OCI-LY3 (cell line): ENCODE measurements at regions not wholly inside any gene's neighbourhood (a gene's known extent, or its start where the extent isn't known, plus 50 kb on each side); places are given as distances from the start of the nearest gene placed in this dataset.
A peak's percentile ranks its signal among the peaks of the same experiment; 100 is the strongest.

Experiments used
- H2AFZ ChIP-seq: fragments of 200-600, 300-600 bp; shearing (Covaris generic); 2 replicates; pipeline ENCODE4 v1.6.0; 2014; ENCODE audit warnings: antibody characterized with exemption, low read depth, low read length
- H3K27ac ChIP-seq: fragments of 200-600, 300-600 bp; sonication (generic); 2 replicates; pipeline ENCODE4 v1.5.1; 2014; ENCODE audit warnings: mild to moderate bottlenecking, low read length, moderate library complexity, mixed read lengths
- H3K27me3 ChIP-seq: fragments of 200-600, 300-600 bp; sonication (generic); 2 replicates; pipeline ENCODE4 v1.6.1; 2014; ENCODE audit warnings: low read depth, low read length, mixed read lengths
- H3K36me3 ChIP-seq: fragments of 200-600, 300-600 bp; sonication (generic); replicated peaks from 2 replicates; pipeline ENCODE3; 2014; ENCODE audit warnings: low read depth, low read length, mixed read lengths
- H3K4me1 ChIP-seq: fragments of 300-600, 200-600 bp; sonication (generic); 2 replicates; pipeline ENCODE4 v1.6.1; 2014; ENCODE audit warnings: low read length, mixed read lengths
- H3K4me2 ChIP-seq: fragments of 200-600, 300-600 bp; sonication (generic); 2 replicates; pipeline ENCODE4 v1.6.1; 2014; ENCODE audit warnings: low read length, mixed read lengths
- H3K4me3 ChIP-seq: fragments of 300-600, 200-600 bp; sonication (generic); 2 replicates; pipeline ENCODE4 v1.5.1; 2014; ENCODE audit warnings: antibody characterized with exemption, mild to moderate bottlenecking, low read length, moderate library complexity
- H3K79me2 ChIP-seq: fragments of 300-600, 200-600 bp; shearing (Covaris generic); 2 replicates; pipeline ENCODE4 v1.6.1; 2014; ENCODE audit warnings: mild to moderate bottlenecking, low read length, mixed read lengths
- H3K9ac ChIP-seq: fragments of 300-600, 200-600 bp; shearing (Covaris generic); 2 replicates; pipeline ENCODE4 v1.6.0; 2014; ENCODE audit warnings: mild to moderate bottlenecking, low read length, moderate library complexity
- H3K9me3 ChIP-seq: fragments of 200-600, 300-600 bp; shearing (Covaris generic); 2 replicates; pipeline ENCODE4 v1.6.1; 2014; ENCODE audit warnings: low read length, mixed read lengths; ENCODE audit not compliant: insufficient read depth
- H4K20me1 ChIP-seq: fragments of 200-600, 300-600 bp; sonication (generic); 2 replicates; pipeline ENCODE4 v1.6.1; 2016; ENCODE audit warnings: low read length, mixed read lengths; ENCODE audit not compliant: insufficient read depth
- CTCF ChIP-seq: fragments of 200-600, 300-600 bp; sonication (generic); IDR thresholded peaks from 2 replicates; pipeline ENCODE4 v1.5.1; 2014; ENCODE audit warnings: antibody characterized with exemption, low read length, low read depth
- EZH2phosphoT487 ChIP-seq: fragments of 200-600 bp; shearing (Covaris generic); IDR thresholded peaks from 2 replicates; pipeline ENCODE4 v1.6.1; 2018; ENCODE audit warnings: antibody characterized with exemption, mixed run types, low read depth

GRCh38 chr22:47990481-47990880 is 1228.0 kb downstream of the TBC1D22A start:
- no peak overlapping the region for H2AFZ ChIP-seq
- H4K20me1 ChIP-seq, result no peaks in the 10 kb centered on the region
- H3K27ac ChIP-seq, result no peak overlapping the region; the same call in 1 of the 2 replicates
- no peak overlapping the region for H3K4me2 ChIP-seq
- no peaks in the 10 kb centered on the region for H3K79me2 ChIP-seq
- TF ChIP-seq EZH2phosphoT487 (no peak), CTCF (no peak)
- H3K9ac ChIP-seq, result no peak overlapping the region
- H3K4me3 ChIP-seq, result no peak overlapping the region
- peaks cover 22% of the 10 kb centered on the region for H3K36me3 ChIP-seq
- peaks cover 44% of the 10 kb centered on the region for H3K4me1 ChIP-seq
- H3K9me3 ChIP-seq, result peaks cover 5% of the 10 kb centered on the region; the same call in 1 of the 2 replicates
- H3K27me3 ChIP-seq, result no peaks in the 10 kb centered on the region

DNA sequence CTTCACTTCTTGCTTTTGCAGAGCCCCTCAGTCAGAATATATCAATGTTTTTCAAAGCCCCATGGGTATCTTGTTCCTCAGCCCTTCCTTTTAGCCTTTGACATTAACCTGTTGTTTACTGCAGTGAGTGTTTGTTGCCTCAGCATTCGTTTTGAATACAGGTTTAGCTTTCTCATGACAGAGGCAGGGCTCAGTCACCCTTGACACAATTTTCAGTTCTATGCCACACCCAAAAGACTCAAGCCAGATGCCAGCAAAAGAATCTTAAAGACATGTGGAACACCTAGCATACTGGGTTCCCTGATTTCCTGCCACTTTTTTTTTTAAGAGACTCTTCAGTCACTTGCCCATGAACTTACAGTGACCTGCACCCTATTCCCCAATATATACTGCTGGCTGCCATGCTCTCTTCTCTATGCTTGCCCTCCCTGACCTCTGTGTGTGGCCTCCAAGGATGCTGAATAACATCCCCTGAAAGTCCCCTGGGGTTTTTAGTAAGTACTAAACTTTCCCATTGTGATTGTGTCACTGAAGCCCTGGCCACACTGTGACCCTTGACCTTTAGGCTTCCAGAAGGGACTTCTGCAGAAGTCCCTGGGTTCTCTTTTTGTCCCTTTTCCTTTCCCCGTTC is 1225.5 kb downstream of the TBC1D22A start:
- Histone ChIP-seq H3K4me3 (no peak overlapping the region), H3K4me1 (peaks cover 38% of the 10 kb centered on the region), H3K27ac (peak overlapping the region; percentile 19), H3K9me3 (peaks cover 5% of the 10 kb centered on the region; the same call in 1 of the 2 replicates), H3K27me3 (no peaks in the 10 kb centered on the region), H4K20me1 (no peaks in the 10 kb centered on the region), H3K79me2 (no peaks in the 10 kb centered on the region), H2AFZ (no peak overlapping the region), H3K36me3 (peaks cover 17% of the 10 kb centered on the region), H3K4me2 (no peak overlapping the region), H3K9ac (no peak overlapping the region)
- TF ChIP-seq EZH2phosphoT487, result no peak
- no peak for TF ChIP-seq CTCF

DNA sequence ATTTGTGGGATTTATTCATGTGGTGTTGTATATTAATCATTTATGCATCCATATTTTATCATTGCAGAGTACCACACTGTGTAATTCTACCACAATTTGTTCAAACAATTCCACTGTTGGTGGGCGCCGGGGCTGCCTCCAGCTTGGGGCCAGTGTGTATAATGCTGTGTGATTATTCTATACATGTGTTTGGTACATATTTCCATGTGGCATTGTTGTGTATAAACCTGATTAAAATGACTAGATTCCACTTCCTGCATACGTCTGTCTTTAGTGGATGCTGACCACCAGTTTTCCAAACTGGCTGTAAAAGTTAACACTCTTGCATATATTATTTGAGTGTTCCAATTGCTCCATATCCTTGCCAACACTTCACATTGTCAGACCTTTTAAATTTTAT is 1213.8 kb downstream of the TBC1D22A start:
- no peak overlapping the region for H2AFZ ChIP-seq
- no peak for TF ChIP-seq CTCF
- TF ChIP-seq EZH2phosphoT487, result no peak

DNA sequence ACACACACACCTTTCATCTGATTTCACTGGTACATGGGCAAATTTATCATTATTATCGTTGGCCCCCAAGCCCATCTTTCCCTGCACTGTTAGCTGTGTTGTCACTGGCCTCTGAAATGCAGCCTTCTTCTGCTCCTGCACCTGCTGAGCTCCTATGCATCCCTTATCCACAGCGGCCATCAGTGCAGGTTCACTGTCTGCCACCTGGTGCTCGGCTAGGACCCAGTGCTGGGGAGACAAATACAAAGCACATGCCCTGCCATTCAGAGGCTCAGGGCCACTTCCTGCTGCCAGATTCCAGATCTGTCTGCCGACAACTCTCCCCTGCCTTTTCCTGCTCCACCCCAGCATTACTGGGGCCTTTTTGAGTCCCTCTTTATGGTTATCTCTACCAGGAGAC is 1205.4 kb downstream of the TBC1D22A start:
- Histone ChIP-seq H3K9me3 (no peaks in the 10 kb centered on the region; the same call in 1 of the 2 replicates), H2AFZ (no peak overlapping the region), H3K36me3 (no peaks in the 10 kb centered on the region), H3K4me2 (no peak overlapping the region), H3K27me3 (peaks cover 3% of the 10 kb centered on the region), H4K20me1 (no peaks in the 10 kb centered on the region), H3K4me3 (no peak overlapping the region), H3K79me2 (no peaks in the 10 kb centered on the region), H3K27ac (no peak overlapping the region), H3K4me1 (peaks cover 12% of the 10 kb centered on the region), H3K9ac (no peak overlapping the region)
- no peak for TF ChIP-seq EZH2phosphoT487
- TF ChIP-seq CTCF, result no peak

More for the DNA sequence above, 1213.8 kb downstream of the TBC1D22A start:
- Histone ChIP-seq H3K27ac (no peak overlapping the region), H3K27me3 (peaks cover 3% of the 10 kb centered on the region; the same call in 1 of the 2 replicates), H3K9ac (no peak overlapping the region), H3K4me2 (no peak overlapping the region), H3K9me3 (peaks cover 12% of the 10 kb centered on the region; the same call in 1 of the 2 replicates), H3K79me2 (no peaks in the 10 kb centered on the region), H4K20me1 (no peaks in the 10 kb centered on the region), H3K4me1 (peaks cover 37% of the 10 kb centered on the region), H3K4me3 (no peak overlapping the region), H3K36me3 (peaks cover 18% of the 10 kb centered on the region)
